CD14-positive monocyte (primary cell): ENCODE measurements at regions not wholly inside any gene's neighbourhood (a gene's known extent, or its start where the extent isn't known, plus 50 kb on each side); places are given as distances from the start of the nearest gene placed in this dataset.

Experiments
- DNase-seq, 3 donors: peaks; one replicate each; pipeline ENCODE4 v3.0.0-alpha.2; 2011 to 2022
- H2AFZ ChIP-seq: 2 replicates; pipeline ENCODE4 v1.6.0; 2012; ENCODE audit warnings: mild to moderate bottlenecking, low read depth, low read length, inconsistent platforms; ENCODE audit not compliant: insufficient read depth, poor library complexity, severe bottlenecking
- H3K27ac ChIP-seq, 2 donors: 1 replicate in 1 of 2; 2 replicates in 1 of 2; pipeline ENCODE4 v1.5.1; 2012 to 2013; ENCODE audit warnings: low read length in 2 of 2, control low read depth in 1 of 2, inconsistent platforms in 1 of 2, low read depth in 1 of 2, mild to moderate bottlenecking in 1 of 2
- H3K27me3 ChIP-seq, 2 donors: one replicate each; pipeline versions ENCODE4 v1.6.0 to v1.6.1; 2011 to 2013; ENCODE audit warnings: low read length in 2 of 2; ENCODE audit not compliant: control insufficient read depth in 2 of 2, insufficient read depth in 2 of 2
- H3K36me3 ChIP-seq, 2 donors: replicated peaks in 1 of 2; 1 replicate in 1 of 2; 2 replicates in 1 of 2; pipeline versions ENCODE4 v1.5.1 to v1.6.1; 2012 to 2013; ENCODE audit warnings: low read length in 2 of 2, control low read depth in 1 of 2, inconsistent platforms in 1 of 2, mild to moderate bottlenecking in 1 of 2; ENCODE audit not compliant: insufficient read depth in 2 of 2, control insufficient read depth in 1 of 2
- H3K4me1 ChIP-seq, 2 donors: 1 replicate in 1 of 2; 2 replicates in 1 of 2; pipeline versions ENCODE4 v1.5.1 to v1.6.1; 2012 to 2013; ENCODE audit warnings: low read length in 2 of 2, control low read depth in 1 of 2, inconsistent platforms in 1 of 2, mild to moderate bottlenecking in 1 of 2, moderate library complexity in 1 of 2; ENCODE audit not compliant: insufficient read depth in 2 of 2, control insufficient read depth in 1 of 2
- H3K4me2 ChIP-seq: replicated peaks from 2 replicates; pipeline ENCODE3; 2012; ENCODE audit warnings: low read length, moderate library complexity, mild to moderate bottlenecking; ENCODE audit not compliant: poor library complexity, severe bottlenecking; ENCODE audit errors: extremely low read depth
- H3K4me3 ChIP-seq, 3 experiments: fragments of 200-600 bp in 1 of 3; sonication (generic) in 1 of 3; replicated peaks in 1 of 3; 1 replicate in 2 of 3; 2 replicates in 1 of 3; pipeline ENCODE4 v1.5.1; 2011 to 2013; ENCODE audit warnings: low read length in 3 of 3, mild to moderate bottlenecking in 3 of 3, control low read depth in 2 of 3, low read depth in 2 of 3, inconsistent platforms in 1 of 3, moderate library complexity in 1 of 3
- H3K79me2 ChIP-seq: 2 replicates; pipeline ENCODE4 v1.6.0; 2012; ENCODE audit warnings: mild to moderate bottlenecking, control low read depth, inconsistent platforms, low read length, moderate library complexity; ENCODE audit not compliant: insufficient read depth
- H3K9ac ChIP-seq: 2 replicates; pipeline ENCODE4 v1.6.0; 2017; ENCODE audit warnings: low read length, mild to moderate bottlenecking; ENCODE audit not compliant: insufficient read depth, poor library complexity, severe bottlenecking
- H3K9me3 ChIP-seq, 2 donors: replicated peaks in 1 of 2; 1 replicate in 1 of 2; 2 replicates in 1 of 2; pipeline versions ENCODE4 v1.5.1 to v1.6.1; 2012 to 2013; ENCODE audit warnings: low read length in 2 of 2, control low read depth in 1 of 2; ENCODE audit not compliant: control insufficient read depth in 1 of 2, insufficient read depth in 1 of 2
- H4K20me1 ChIP-seq: 2 replicates; pipeline ENCODE4 v1.6.0; 2012; ENCODE audit warnings: mild to moderate bottlenecking, low read length, control low read depth, moderate library complexity; ENCODE audit not compliant: insufficient read depth
- H3K27ac Mint-ChIP-seq, 7 donors: one replicate each; pipeline ENCODE4 v1.8.0; 2020; ENCODE audit warnings: mild to moderate bottlenecking in 7 of 7, mixed read lengths in 7 of 7, moderate library complexity in 6 of 7, inconsistent platforms in 2 of 7
- H3K27me3 Mint-ChIP-seq, 3 donors: one replicate each; pipeline ENCODE4 v1.8.0; 2021 to 2022; ENCODE audit warnings: low read depth in 3 of 3, mild to moderate bottlenecking in 3 of 3, mixed read lengths in 3 of 3, moderate library complexity in 3 of 3, inconsistent platforms in 1 of 3
- H3K36me3 Mint-ChIP-seq, 2 donors: one replicate each; pipeline ENCODE4 v1.8.0; 2020; ENCODE audit warnings: mixed read lengths in 2 of 2, inconsistent platforms in 1 of 2, mild to moderate bottlenecking in 1 of 2
- H3K4me1 Mint-ChIP-seq: one replicate; pipeline ENCODE4 v1.8.0; 2020; ENCODE audit warnings: mild to moderate bottlenecking, mixed read lengths
- H3K4me3 Mint-ChIP-seq, 2 donors: one replicate each; pipeline ENCODE4 v1.8.0; 2020; ENCODE audit warnings: mild to moderate bottlenecking in 2 of 2, mixed read lengths in 2 of 2, moderate library complexity in 1 of 2
- H3K9me3 Mint-ChIP-seq, 7 donors: one replicate each; pipeline ENCODE4 v1.8.0; 2020 to 2022; ENCODE audit warnings: mixed read lengths in 7 of 7, mild to moderate bottlenecking in 6 of 7, moderate library complexity in 6 of 7, inconsistent platforms in 2 of 7
- WGBS: methylation state at CpG from one replicate; pipeline ENCODE4 v1.1.5; 2013; ENCODE audit warnings: missing lambda C conversion rate; ENCODE audit not compliant: insufficient coverage; 5-methylcytosine and 5-hydroxymethylcytosine counted together
- intact Hi-C, 2 donors: fragments of 100-400 bp; cut with micrococcal nuclease; formaldehyde crosslinking; loops; one replicate each; pipeline versions ENCODE4 v1.15.0 to v1.15.1; 2023
- TF ChIP-seq, protein P1 (sequence below): fragments of 200-600 bp; IDR thresholded peaks from one replicate; pipeline ENCODE4 v1.8.0; 2022; ENCODE audit warnings: antibody characterized with exemption, mild to moderate bottlenecking

DNA sequence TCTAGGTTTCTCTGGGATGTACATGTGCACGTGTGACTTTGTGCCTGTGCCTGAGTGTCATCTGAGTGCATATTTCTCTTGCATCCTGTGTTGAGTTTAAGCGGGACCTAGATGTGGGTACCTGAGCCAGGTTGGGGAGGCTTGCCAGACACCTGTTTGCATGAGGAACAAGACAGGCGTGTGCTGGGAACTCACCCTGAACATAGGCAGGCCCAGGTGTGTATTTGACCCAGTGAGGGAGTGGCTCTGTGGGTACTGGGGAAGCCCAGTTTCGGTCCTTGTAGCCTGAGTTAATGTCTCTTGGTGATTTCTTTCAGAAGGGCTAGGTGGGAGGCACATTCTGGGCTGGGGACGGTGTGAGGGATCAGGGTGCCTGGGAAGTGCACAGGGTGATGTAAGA, 98.6 kb downstream of the TMEM170B start:
- Mint-ChIP-seq H3K27ac (peak overlapping the region in 2 of 7 donors; percentile 36 to 43), H3K27me3 (peaks cover 0 to 2% (median 1%) of the 10 kb centered on the region in 3 donors), H3K36me3 (no peaks in the 10 kb centered on the region), H3K4me3 (no peak overlapping the region), H3K4me1 (no peaks in the 10 kb centered on the region), H3K9me3 (no peaks in the 10 kb centered on the region)
- TF ChIP-seq, protein P1, sequence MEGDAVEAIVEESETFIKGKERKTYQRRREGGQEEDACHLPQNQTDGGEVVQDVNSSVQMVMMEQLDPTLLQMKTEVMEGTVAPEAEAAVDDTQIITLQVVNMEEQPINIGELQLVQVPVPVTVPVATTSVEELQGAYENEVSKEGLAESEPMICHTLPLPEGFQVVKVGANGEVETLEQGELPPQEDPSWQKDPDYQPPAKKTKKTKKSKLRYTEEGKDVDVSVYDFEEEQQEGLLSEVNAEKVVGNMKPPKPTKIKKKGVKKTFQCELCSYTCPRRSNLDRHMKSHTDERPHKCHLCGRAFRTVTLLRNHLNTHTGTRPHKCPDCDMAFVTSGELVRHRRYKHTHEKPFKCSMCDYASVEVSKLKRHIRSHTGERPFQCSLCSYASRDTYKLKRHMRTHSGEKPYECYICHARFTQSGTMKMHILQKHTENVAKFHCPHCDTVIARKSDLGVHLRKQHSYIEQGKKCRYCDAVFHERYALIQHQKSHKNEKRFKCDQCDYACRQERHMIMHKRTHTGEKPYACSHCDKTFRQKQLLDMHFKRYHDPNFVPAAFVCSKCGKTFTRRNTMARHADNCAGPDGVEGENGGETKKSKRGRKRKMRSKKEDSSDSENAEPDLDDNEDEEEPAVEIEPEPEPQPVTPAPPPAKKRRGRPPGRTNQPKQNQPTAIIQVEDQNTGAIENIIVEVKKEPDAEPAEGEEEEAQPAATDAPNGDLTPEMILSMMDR, result no peak
- DNase-seq, result no peak
- Histone ChIP-seq H3K4me3 (no peak overlapping the region), H3K9ac (no peak overlapping the region), H4K20me1 (no peaks in the 10 kb centered on the region), H3K79me2 (no peaks in the 10 kb centered on the region), H3K4me1 (no peaks in the 10 kb centered on the region), H3K27ac (no peak overlapping the region), H3K9me3 (no peaks in the 10 kb centered on the region), H2AFZ (no peak overlapping the region), H3K4me2 (no peak overlapping the region), H3K36me3 (no peaks in the 10 kb centered on the region), H3K27me3 (no peaks in the 10 kb centered on the region)
- 98% methylated on average over 5 of the region's 5 CpGs for WGBS
- intact Hi-C loops, result no loop called here

DNA sequence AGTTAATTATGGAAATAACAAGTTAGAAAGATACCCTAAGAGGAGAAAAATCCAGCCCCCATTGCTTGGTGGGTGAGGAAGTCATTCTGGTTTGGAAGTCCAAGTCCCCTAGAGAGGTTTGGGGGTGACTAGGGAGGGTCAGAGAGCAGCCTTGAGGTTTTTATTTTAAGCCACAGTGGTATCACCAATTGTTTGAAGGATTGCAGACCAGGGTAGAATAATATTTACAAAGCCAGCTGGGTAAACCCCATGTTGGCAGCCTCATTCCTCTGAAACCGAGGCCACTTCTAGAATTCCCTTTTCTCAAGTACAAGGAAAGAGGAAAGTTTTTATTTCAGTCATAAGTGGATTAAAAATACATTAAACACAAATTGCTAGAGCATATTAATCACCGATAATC, 99.7 kb downstream of the TMEM170B start:
- TF ChIP-seq, protein P1, result no peak
- H3K27ac Mint-ChIP-seq, result peak overlapping the region in 1 of 7 donors; percentile 61
- H3K27ac ChIP-seq, result no peak overlapping the region
- H3K4me3 ChIP-seq, result no peak overlapping the region
- H3K4me1 Mint-ChIP-seq, result no peaks in the 10 kb centered on the region
- H3K79me2 ChIP-seq, result no peaks in the 10 kb centered on the region
- intact Hi-C loops, result no loop called here
- no peak overlapping the region for H2AFZ ChIP-seq
- H3K36me3 Mint-ChIP-seq, result no peaks in the 10 kb centered on the region
- H3K9me3 ChIP-seq, result no peaks in the 10 kb centered on the region
- DNase-seq, result no peak
- H3K4me3 Mint-ChIP-seq, result no peak overlapping the region
- no peak overlapping the region for H3K4me2 ChIP-seq
- no peaks in the 10 kb centered on the region for H4K20me1 ChIP-seq
- no peaks in the 10 kb centered on the region for H3K27me3 ChIP-seq
- no CpG with 5 or more reads among the region's 2 CpGs for WGBS
- H3K36me3 ChIP-seq, result no peaks in the 10 kb centered on the region
- peaks cover 0 to 5% (median 1%) of the 10 kb centered on the region in 3 donors for H3K27me3 Mint-ChIP-seq
- H3K4me1 ChIP-seq, result no peaks in the 10 kb centered on the region
- H3K9ac ChIP-seq, result no peak overlapping the region
- H3K9me3 Mint-ChIP-seq, result peaks cover 4 to 7% (median 6%) of the 10 kb centered on the region in 7 donors
